Superior temporal gyrus (tissue), 1 donor: ENCODE measurements at regions not wholly inside any gene's neighbourhood (a gene's known extent, or its start where the extent isn't known, plus 50 kb on each side); places are given as distances from the start of the nearest gene placed in this dataset.
A peak's percentile ranks its signal among the peaks of the same experiment; 100 is the strongest.

Source experiments
- DNase-seq: peaks from one replicate; pipeline ENCODE4 v3.0.0-alpha.2; 2016; ENCODE audit errors: extremely low spot score

DNA sequence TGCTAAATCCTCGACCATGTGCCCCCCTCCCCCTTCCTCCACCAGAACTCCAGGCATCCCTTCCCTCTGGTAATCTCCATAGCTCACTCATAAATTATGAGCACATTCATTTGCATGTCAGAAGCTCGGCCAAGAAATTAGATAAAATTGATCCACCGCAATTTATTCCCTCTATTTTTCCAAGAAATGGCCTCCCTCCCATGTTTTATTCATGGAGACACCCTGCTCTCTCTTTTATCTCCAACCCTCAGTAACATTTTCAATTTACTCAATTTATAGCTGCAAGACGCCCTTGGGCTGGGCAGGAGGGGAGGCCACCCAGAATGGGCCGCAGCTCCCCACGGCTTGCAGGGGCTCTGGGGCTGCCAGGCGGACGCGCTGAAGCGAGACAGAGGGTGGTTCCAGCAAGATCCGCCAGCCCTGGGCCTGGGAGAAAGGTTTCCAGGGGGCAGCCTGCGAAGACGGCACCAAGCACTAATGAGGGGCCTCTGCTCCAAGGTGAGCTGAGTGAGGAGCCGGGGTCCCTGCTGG is 54.7 kb upstream of the ZNF423 start:
- DNase-seq = no peak

DNA sequence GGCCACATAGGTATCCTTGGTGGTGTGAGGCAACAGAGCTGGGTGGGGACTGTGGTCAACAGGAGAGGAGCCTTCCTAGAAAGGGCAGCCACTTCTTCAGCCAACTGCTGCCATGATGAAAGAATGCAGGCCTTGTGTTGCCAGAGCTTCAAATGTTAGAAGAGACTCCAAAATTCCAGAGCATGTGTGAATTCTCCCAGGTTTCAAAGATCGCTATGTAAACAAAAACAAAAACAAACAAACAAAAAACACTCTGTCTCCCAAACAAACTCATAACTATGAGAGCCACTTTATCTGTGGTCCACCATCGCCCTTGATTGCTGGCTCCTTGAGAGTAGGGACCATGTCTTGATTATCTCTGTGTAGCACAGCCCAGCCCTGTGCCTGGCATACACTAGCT is 55.5 kb upstream of the ZNF423 start:
- no peak for DNase-seq

DNA sequence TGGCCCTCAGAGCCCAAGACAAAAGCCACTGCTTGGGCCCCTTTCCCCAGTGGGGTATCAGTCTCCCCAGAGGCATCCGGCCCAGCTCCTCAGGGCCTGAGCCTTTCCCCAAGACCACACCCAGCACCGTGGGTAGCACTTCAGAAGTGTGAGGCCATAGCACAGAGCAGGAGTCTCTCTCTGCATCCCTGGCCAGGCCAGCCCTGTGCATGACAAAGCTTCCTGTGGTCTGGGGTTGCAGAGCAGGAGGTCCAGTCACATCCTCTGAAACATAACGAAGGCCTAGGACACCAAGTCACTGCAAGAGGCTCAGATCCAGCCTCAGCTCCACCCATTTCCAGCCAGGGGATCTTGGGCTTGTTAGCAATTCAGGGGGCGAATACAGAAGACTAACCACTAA is 56.8 kb upstream of the ZNF423 start:
- DNase-seq = no peak

DNA sequence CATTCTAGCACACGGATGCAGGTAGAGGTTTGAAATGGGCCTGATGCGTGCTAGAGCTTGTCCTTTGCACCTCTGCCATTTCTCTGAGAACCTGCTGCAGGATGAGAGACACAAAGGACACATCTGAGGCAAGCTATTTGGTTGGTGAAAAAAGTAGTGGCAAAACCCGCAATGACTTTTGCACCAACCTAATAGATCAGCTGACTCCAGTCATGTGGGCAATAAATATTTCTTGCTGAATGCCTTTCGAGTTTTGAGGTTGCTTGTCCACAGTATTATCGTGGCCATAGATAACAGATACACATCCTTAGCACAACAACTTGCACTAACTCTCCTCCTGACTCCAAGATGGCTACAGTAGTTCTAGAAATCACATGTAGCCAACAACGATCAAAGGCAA is 57.8 kb upstream of the ZNF423 start:
- DNase-seq = no peak

DNA sequence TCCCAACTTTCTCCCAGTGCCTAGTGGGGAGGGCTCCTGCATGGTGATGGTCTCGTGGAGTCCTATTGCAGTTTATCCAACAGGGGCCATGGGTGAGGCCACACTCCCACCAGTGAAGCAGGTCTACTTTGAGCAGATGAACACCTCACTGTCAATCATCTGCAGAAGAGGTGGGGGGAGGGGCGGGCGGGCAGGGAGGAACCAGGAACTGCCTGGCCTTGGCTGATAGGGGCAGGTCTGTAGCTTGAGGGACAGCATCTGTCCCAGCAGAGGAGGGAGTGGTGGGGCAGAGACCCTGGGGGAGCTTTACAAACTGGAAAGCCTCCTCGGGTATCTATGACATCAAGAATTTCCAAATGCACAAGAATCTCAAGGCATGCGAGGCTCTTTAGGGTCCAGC is 58.7 kb upstream of the ZNF423 start:
- no peak for DNase-seq

DNA sequence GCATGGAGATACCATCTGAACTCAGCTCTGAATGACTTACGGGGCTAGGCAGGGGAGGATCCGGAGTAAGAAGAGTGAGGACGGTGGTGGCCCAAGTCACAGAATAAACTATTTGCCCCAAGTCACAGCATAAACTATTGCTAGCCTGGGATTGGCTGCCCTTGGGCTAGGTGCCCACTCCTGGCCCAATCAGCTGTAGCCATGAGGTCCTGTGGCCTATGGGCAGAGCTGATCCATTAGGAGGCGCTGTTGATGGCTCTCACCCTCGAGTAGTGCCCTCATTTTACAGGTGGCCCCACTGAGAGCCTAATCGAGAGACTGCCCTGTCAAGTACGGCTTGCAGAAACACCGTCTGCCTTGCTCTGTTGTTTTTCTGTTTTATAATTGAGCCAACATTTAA is 62.3 kb upstream of the ZNF423 start:
- DNase-seq = no peak

DNA sequence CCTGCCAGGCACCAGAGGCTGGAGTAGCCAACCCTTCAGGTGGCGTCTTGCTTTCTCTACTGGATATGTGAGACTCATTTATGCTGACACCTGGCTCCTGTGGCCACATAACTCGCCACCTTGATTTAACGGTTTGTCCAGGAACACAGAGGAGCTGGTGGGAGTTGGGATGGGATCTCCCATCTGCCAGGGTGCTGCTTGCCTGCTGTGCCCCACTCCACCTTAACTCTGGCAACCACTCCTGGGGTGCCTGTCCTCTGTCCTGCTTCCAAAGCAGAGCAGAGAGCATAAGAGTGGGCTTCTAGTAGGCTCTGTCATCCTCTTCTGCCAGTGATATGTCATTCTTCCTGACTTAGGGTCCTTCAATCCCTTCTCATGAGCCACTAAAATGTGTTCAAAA is 63.4 kb upstream of the ZNF423 start:
- DNase-seq = no peak

DNA sequence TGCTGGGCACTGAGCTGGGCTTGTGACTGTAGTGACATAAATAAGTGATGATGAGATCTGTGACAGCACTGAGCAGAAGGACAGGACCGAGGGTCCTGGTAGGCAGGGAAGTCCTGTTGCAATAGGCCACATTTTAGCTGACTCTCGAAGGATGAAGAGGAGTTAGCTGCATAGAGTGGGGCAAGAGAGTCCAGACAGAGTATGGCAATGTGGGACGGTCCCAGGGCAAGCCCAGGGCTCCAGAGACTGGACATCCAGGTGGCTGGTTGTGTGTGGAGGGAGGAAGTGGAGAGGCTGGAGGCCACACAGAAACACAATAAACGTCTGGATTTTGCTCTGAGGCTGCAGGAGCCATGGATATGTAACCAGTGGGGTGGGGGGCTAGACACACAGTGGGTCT is 64.5 kb upstream of the ZNF423 start:
- no peak for DNase-seq

DNA sequence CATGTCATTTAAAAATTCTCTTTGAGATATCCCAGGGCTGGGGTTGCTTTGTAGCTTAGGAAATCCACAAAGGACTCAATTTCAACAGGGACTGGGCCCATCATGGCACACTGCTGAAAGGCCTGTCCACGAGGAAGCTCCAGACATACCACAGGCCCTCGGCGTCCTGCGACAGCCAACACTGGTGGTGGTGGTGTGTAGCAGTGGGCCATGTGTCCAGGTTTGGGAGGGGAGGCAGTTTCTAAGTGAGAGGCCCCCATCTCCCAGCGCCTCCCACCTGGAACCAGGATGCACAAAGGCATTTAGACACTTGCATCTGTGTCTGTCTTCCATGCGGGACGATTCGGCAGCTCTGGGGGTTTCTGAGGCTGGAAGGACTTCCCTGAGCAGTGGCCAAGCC is 65.2 kb upstream of the ZNF423 start:
- no peak for DNase-seq

DNA sequence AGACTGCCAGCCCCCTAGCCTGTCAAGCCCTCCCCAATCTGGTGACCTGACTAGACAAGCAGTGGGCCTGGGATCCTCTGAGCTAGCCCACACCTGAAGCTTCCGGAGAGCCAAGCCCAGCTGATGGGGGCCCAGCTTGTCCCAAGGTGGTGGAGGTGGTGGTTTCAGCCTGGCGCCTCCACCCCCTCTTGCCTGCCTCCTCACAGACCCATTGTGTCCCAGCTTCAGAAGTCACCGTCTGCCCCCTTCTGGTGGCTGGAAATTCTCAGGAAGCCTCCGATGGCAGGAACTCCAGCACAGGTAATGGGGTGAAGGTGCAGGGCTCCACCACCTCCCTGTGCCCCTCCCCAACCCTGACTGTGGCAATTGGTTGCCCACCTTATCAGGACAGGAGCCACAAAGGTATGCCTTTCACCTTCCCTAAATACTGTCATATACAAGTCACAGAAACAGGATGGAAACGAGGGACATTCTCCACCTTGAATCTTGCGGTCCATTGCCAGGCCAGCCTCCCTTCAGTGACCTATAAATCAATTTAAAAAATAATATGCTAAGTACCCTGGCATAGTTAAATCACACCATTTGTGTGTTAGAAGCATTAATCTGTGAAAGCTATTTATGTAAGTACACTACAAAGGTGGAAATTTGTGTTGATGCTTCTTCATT is 66.0 kb upstream of the ZNF423 start:
- peak; percentile 60 for DNase-seq

DNA sequence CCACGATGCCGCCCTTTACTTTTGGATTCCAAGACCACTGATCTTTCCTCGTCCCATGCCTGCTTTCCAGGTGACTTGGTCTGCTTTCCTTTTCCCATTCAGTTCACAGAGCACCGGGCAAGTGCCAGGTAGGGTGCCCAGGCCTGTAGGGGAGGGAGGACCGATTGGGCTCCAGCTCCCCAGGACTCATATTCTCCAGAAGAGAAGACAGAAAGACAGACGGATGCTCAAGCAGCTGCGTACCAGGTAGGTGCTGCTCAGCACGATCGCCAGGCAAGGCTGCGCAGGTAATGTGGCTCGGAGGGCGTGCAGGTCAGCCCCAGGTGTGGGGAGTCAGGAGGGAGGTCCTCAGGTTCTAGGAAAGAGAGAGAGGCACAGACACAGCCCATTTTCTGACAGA is 67.5 kb upstream of the ZNF423 start:
- DNase-seq = no peak

DNA sequence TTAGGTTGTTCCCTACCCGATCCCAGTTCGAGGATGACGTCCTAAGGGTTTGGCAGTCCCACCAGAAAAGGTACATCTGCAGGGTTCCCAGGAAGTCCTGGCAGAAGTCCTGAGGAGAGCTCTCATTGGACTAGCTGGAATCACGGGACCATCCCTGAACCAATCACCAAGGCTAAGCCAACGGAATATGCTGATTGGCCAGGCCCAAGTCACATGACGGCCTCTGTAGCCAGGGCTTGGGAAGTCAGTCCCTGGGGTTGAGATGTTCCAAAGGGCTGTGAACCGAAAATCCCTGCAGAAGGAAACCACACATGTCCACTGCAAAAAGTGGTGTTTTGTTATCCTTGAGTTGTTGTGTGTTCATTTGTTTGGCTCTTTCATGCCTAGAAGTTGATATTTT is 68.2 kb upstream of the ZNF423 start:
- no peak for DNase-seq

DNA sequence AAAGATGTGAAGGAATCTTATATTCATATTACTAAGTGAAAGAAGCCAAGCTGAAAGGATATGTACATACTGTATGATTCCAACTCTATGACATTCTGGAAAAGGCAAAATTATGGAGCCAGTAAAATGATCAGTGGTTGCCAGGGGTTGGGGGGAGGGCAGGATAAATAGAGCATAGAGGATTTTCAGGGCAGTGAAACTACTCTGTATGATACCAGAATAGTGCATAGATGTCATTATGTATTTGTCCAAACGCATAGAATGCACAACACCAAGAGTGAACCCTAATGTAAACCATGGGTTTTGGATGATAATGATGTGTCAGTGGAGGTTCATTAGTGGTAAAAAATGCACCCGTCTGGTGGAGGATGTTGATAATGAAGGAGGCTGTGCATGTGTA is 71.0 kb upstream of the ZNF423 start:
- no peak for DNase-seq

DNA sequence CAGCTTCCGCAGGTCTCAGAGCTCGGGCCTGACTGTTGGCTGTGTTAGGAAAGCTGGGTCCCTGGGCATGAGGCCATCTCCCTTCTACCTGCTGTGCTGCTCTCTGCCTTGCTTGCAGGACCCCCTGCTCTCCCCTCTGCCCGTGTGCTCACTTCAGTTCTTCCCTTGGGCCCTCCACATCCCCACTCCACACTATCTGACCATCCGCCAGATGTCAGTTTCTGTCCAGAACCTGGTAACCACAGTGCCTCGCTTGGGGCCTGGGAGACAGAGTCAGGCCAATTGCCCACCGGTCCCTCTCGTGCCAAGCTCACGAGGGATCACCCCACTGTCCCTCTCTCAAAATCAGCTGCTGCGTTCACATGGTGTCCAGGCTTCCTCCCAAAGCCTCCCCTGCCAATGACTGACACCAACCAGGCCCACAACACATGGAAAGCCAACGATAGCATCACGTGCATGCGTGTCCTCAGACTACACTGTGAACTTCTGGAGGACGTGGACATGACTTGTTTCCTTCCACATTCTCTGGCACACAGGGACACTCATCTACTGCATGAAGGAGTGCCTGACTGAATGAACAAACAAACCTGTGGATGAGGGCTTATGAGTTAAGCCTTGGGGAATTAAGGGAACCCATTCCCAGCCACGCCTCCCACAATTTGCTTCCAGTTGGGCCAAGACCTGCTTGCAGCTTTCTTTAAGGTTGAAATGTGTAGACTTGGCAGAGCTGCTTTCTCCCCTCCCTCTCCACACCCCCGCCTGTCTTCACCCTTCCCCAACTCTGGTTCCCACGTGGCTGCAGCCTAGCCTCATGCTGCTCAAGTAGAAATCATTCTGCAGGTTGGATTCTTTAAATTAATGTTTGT is 72.5 kb upstream of the ZNF423 start:
- DNase-seq = no peak

DNA sequence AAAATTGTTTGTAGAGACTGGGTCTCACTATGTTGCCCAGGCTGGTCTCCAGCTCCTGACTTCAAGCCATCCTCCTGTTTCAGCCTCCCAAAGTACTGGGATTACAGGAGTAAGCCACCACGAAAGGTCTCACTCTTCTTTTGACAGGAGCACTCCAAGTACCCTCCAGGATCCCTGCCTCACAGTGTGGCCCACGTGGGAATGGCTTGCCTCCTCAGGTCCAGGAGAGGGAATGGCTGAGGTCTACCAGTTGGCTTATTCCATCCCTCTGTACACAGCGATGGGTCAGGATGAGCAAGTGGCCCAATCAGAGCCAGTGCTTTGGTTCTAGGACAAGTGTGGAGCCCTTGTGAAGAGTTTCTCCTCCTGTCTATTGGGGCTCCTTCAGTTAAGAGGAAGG is 73.7 kb upstream of the ZNF423 start:
- no peak for DNase-seq

DNA sequence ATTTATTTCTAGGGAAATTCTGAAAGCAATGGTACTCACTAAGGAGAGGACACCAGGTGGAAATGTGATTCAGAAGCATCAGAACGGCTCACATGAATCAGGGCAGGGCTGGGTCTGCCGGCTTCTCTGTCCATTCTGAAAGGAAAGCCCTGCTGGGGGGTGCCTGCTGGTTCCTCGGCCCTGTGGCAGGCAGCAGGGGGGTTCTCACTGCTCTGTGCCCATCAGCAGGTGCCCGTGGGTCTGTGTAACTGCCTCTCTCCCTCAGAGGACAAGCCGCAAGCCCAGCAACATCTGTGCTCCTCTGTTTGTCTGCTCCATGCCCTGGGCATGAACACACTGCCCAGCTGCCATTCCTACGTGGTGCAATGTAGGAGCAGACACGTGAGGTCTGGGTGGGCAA is 74.9 kb upstream of the ZNF423 start:
- no peak for DNase-seq

DNA sequence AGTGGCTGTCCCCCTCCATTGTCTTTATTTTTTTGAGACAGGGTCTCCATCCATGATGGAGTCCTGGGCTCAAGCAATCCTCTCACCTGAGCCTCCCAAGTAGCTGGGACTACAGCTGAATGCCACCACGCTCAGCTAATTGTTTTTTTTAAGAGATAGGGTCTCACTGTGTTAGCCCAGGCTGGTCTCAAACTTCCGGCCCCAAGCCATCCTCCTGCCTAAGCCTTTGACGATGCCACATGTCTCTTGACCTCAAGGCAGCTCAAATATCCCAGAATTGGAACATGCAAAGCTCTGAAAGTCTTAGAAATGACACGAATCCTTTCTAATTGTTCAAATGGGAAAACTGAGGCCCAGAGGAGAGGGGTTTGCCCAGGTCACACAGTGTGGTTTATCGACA is 75.4 kb upstream of the ZNF423 start:
- DNase-seq = no peak

DNA sequence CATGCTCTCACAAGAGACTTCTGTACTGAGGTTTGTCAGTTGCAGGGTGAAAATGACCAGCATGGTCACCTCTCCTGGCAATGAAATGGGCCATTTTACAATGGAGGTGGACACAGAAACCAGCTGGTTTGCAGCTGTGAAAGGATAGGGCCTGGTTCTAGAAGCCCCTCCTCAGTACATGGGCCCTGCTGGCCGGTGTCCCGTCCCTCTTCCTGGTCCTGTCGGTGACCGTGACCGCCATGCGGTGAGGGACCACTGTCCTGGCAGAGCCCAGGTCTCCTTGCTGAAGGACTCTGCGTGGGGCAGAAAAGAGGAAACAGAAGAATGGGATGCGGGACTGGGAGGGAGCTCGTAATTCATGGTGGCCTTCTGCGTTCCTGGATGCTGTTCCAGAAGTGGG is 76.0 kb upstream of the ZNF423 start:
- DNase-seq = no peak

DNA sequence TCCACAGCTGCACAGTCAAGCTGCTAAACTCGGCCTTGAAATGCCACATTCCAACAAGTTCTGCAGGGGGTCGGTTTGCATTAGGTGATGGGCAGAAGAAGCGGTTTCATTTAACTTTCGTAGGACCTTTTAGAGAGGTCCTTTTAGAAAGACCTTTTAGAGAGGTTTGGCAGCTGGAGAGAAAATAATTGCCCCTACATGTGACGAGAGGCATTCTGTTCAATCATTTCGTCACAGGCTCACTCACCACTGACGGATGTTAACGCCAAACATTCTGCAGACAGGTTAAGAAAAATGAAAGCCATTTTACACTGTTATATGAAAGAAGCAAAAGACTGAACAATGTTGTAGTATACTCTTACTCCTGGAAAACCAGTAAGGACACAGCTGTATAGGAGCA is 76.5 kb upstream of the ZNF423 start:
- no peak for DNase-seq

DNA sequence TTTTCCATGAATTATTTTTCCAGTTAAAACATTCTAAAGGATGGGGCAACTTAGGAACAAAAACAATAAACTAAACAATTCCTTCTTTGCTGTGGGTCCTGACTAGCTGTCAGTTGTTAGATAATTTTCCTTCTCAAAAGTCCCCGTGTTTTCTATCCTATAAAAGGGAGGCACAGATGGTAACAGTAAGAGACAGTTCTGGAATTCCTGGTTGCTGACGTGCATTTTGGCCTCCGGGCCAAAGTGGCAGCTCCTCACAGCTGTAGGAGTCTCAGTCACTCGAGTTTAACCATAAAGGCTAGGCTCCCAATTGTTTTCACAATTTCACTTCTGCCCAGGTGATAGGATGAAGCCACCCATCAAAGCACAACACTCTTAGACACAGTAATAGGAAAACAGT is 77.0 kb upstream of the ZNF423 start:
- no peak for DNase-seq

DNA sequence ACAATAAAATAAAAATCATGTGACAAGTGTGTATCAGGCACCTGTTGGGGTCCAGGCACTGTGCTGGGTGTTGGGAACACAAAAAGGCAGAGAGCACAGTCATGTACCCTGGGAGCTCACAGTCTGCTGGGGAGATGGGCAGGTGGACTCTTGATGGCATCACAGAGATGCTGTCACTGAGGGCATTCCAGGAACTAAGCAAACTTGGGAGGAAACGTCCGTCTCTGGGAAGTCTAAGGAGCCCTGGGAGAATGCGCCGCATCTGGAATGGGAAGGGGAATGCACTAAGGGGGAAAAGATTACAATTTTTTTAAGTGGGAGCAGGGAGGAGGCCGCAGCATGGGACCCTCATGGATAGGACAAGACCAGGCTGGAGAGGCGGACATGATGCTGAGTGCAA is 80.9 kb upstream of the ZNF423 start:
- no peak for DNase-seq

DNA sequence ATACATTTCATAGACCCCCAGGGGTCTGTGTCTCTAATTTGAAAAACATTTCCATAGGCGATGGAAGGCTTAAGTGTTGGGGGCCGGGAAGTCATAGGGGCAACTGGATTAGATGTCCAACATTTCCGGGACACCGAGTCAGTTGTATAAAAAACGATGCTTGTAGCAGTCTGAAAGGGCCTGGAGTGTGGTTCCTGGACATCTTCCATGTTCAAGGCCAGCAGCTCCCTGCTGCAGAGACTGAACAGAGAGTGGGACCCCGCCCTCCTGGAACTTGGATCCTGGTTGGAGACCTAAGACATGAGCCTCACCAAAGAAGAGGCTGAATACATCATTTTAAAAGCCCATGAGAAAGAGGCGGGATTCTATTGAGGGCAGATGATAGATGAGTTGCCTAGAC is 82.0 kb upstream of the ZNF423 start:
- no peak for DNase-seq

DNA sequence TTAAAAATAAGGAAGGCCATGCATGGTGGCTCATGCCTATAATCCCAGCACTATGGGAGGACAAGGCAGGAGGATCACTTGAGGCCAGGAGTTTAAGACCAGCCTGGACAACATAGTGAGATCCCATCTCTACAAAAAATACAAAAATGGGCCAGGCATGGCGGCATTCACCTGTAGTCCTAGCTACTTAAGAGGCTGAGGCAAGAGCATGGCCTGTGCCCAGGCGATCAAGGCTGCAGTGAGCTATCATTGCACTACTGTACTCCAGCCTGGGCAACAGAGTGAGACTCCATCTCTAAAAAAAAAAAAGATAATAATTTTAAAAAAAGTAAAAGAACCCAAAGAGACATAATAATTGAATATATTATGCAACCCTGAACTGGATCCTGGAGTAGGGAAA is 83.6 kb upstream of the ZNF423 start:
- no peak for DNase-seq
